NCI-H1930 (cell line): ENCODE measurements at regions not wholly inside any gene's neighbourhood (a gene's known extent, or its start where the extent isn't known, plus 50 kb on each side); places are given as distances from the start of the nearest gene placed in this dataset.

Source experiments
- DNase-seq, 2 experiments: peaks; one replicate each; lab custom pipeline; 2025; lab: John Stamatoyannopoulos, UW

DNA sequence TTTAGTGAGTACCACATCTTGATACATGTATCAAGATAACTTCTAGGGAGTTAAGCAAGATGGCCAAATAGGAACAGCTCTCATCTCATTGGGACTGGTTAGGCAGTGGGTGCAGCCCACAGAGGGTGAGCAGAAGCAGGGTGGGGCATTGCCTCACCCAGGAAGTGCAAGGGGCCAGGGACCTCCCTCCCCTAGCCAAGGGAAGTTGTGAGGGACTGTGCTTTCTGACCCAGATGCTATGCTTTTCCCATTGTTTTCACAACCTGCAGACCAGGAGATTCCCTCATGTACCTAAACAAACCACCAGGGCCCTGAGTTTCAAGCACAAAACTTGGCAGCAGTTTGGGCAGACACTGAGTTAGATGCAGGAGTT lies 665.0 kb upstream of the CBLB start:
- DNase-seq, result no peak

- no peak for DNase-seq
Observed at GRCh38 chr3:106534206-106534605, 665.4 kb upstream of the CBLB start.

- no peak for DNase-seq
Observed at GRCh38 chr3:106540743-106541142, 671.9 kb upstream of the CBLB start.

GRCh38 chr3:106542101-106542769 lies 673.4 kb upstream of the CBLB start:
- DNase-seq, result no peak

DNA sequence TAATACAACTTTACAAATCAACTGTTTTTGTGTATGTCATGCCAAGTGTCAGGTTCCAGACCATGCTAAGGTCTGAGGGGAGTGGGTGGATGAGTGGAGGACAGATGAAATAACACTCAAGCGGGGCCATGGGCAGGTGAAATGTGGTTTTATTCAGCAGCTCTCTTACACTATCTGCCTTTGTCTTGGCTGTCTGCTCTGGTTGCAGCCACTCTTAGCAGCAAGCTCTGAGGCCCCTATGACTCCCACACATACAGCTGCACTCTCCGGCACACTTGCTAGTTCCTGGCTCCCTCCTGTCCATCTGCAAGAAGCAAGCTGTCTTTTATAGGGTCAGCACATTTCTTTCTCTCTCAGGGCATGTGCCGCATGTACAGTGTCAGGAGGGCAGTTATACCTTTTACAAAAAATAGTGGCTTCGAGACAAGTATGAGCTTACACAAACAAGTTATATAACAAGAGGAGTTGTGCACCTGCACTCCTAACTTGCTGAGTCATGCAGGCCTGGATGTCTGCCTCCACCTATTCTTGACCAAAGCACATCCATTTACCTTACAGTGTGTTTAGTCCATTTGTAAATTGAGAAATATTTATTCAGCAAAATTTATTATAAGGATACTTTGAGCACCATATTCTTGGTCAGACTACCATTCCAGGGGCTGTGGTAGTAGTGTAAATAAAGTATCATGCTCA lies 683.7 kb upstream of the CBLB start:
- peak in 1 of 2 experiments; percentile 0 for DNase-seq

GRCh38 chr3:106560451-106560966 lies 691.7 kb upstream of the CBLB start:
- DNase-seq, result no peak

DNA sequence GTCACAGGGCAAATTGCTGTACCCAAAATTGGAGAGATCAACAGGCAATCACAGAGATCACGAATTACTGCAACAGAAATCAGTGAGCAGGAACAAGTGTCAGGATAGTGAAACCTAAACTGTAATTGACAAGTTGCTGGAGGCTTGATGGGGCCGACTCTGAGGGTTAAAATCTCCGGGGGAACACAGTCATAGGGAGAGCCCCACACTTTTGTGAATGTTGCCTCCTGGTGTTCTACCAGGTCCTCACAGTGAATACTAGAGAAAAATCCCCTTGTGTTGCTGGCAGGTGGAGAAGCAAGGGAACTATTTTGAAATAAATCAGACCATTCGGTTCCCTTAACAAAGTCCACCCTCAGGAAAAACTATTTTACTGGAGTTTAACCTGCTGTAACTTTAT lies 697.5 kb upstream of the CBLB start:
- DNase-seq, result no peak

- DNase-seq, result no peak
Observed at GRCh38 chr3:106570426-106570825, 701.6 kb upstream of the CBLB start.

DNA sequence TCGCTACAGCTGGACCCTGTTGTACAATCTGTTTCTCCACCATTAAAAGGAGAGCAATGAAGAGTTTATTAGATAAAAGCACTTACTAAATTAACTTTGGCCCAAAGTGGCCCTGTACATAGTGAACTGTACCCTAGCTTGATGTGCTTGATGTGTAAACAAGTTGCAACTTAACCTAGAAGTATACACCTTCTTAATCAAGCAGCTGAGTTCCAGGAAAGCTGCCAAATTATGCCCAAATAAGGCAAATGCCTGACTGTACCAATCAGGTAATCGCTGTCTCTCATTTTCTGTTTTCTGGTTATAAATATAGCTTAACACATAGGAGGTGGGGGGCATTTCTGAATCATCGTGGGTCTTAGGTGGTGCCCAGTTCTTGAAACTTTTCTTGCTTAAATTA lies 704.8 kb upstream of the CBLB start:
- DNase-seq, result no peak

- no peak for DNase-seq
Observed at GRCh38 chr3:106575029-106575428, 706.2 kb upstream of the CBLB start.

- DNase-seq, result no peak
Observed at GRCh38 chr3:106577241-106577640, 708.4 kb upstream of the CBLB start.

DNA sequence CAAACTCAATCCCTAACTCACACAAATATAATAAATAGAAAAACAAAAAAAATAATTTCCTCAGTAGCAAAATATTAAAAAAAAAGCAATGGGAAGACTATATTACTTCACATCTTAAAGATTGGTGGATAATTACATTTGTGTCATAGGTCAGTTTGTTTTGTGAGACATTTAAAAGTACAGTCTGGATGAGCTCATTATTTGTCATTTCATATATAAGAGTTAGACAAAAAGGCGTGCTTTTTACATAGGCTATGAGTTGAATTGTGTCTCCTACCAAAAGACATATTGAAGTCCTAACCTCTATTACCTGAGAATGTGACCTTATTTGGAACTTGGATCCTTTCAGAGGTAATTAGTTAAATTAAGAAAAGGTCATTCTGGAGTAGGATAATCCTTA lies 710.1 kb upstream of the CBLB start:
- no peak for DNase-seq

DNA sequence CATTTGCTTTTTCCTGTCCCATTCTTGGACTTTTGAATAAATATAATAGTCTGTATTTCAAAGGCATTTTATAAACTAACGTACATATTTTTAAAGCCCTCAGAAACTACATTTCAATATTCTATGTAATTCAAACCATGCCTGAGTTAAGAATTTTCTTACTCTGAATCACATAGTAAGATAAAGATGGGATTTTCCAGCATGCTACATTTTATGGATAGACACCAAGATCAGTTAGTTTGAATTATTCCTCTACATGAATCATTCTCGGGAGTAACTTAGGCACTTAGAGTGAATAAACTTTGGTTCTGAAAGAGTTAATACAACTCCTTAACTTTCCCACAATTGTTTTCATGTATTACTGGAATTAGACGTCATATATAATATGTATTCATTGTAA lies 713.3 kb upstream of the CBLB start:
- no peak for DNase-seq

DNA sequence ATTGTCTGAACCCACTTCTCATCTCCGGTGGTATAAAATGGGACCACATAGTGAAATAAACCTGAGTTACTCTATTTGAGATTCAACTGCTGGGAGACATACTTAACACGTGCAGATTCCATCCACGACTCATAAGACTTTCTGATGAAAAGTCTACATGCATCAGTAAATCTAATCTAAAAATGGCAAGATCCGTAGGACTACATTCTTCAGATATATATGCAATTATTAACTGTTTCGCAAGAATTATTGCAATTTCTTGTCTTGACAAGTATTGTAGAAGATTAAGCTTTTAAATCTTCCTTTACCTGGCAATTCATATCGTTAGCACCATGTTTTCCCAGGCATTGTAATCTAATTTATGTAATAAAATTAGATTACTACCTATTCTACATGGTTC lies 718.7 kb upstream of the CBLB start:
- DNase-seq, result no peak

DNA sequence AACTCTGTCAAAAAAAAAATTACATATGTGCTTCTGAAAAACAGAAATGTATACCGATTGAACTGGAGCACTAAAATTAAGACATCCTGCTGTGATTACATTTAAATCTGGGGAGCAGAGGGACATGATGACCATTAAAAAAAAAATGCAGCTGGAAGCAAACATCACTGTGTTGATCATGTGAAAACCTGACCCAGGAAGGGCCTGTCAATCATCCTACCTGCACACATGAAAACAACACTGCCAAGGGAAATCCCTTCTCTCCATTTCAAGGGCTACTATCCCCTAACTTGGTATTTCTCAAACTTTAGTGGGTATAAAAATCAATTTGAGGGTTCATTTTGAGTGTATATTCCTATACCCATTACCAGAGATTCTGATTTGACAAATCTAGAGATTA lies 719.9 kb upstream of the CBLB start:
- DNase-seq, result no peak

DNA sequence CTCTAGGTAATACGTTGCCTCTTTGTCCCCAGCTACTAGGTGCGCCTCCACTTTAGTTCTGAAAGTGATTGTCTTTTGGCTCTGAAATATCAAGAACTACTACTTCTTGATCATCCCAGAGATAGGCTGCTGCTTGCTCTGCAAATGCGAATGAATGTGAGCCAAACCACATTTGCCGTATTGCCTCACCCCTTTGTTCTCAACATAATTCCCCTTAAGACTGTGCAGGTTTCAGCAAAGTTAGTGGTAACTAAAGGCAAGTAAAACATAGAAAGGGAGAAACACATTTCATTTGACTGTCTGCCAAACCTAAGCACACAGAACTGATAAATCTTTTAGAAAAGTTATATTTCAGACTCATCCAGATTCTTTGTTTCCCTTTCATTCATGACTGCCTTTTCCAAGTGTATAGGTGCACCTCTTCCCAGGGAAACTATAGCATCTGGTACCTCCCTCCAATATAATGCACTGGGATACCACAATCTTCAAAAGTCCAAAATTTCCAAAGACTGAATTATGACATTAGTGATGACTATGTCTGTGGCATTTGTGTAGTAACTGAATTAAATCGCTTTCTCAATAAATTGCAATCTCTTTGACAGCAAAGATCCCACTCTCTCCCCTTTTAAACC lies 720.6 kb upstream of the CBLB start:
- DNase-seq, result no peak

DNA sequence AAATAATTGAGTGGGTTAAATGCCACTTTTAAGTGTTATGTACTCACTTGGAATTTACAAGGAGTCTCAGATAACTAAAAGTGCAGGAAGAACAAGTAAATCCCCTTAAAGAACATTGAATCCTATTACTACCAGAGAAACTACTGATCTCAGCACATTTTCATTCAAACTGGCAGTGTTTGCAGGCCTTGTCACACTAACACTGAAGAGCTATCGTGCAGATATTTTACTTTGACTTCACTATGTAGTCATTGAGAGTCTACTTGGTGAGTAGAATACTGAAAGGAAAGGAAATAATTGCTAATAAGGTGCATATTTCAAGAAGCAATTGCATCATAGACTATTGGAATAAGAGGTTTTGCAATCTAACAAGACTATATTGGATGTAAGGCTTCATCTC lies 721.4 kb upstream of the CBLB start:
- no peak for DNase-seq

DNA sequence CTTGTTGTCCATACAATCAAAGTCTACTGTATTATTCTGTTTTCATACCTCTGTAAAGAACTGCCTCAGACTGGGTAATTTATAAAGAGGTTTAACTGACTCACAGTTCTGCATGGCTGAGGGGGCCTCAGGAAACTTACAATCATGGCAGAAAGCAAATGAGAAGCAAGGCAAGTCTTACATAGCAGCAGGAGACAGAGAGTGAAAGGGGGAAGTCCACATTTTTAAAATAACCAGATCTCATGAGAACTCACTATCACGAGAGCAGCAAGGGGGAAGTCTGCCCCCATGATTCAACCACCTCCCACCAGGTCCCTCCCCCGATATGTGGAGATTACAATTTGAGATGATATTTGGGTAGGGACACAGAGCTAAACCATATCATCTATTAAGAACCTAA lies 724.6 kb upstream of the CBLB start:
- DNase-seq, result no peak

DNA sequence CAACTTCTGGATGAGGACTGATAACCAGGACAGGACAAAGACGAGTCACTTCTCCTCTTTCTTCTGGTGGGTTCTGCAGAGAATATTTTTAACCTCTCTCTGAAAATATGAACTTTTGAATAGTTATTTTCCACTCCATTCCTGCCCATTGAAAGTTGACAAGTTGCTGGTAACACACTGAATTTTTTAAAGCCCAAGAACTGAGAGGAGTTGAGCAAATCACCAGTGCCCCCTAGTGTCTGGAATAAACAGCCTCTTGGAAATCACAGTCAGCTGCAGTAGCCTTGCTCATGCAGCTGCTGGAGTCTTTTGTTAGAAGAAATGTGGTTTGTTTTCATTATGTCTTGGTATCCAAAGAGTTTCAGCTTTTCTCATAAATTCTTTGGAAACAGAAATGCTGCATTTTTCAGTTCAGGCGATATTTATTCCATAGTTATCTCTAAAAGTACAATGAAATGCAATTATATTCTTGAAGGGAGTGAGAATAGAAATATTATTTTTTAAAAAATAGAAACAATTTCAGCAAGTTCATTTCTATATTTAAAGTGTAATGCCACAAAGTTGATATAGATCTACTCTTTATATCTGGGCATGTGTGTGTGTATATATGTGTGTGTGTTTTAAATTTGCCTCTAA lies 741.0 kb upstream of the CBLB start:
- peak; percentile 34 to 60 for DNase-seq

DNA sequence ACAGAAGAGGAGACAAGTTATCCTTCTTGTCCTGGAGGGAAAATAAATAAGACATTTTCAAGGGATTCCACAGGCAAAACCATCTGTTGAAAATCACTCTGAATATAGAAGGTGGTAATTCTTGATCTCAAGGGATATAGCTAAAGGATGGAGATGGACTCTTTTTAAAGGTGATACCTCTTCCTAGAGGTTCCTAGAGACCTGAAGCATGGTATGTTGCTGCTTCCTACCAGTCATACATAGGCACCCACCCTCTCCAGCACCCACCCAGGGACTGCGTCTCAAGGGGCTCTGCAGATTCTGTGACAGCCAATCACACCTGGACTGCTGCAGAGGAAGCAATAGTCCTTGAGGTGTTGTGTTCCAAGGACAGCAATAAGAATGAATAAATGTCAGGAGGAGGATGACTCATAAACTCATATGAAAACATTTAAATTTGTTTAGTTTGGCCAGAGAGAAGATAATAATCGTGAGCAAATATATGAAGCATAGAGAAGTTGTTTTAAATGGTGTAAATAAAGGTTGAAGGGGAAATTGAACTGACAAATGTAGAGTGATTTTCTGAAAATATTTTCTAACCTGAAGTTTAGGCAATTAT lies 741.6 kb upstream of the CBLB start:
- DNase-seq, result no peak

DNA sequence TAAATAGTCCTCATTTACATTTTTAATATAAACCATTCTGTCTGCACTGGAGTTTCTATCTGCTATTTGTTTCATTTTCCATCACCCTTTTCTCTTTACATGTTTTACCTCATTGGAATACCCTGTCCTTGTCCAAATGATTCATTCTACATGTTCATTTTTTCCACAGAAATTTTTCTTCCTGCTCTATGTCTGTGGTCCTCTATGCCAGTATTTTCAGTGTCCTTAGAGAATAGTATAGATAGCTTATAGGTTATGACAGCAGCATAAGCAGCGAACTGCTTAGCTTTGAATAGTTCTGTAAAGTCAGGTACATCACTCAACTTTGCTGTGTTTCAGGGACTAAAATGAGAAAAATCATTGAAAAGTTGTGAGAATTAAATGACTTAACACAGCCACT lies 742.3 kb upstream of the CBLB start:
- DNase-seq, result no peak

GRCh38 chr3:106611841-106612240 lies 743.0 kb upstream of the CBLB start:
- DNase-seq, result no peak
